ENCODE measurements at regions not wholly inside any gene's neighbourhood (a gene's known extent, or its start where the extent isn't known, plus 50 kb on each side); places are given as distances from the start of the nearest gene placed in this dataset.
A peak's percentile ranks its signal among the peaks of the same experiment; 100 is the strongest.

- peaks cover 6% of the 10 kb centered on the region for H3K9me3 Mint-ChIP-seq (ENCODE audit: low read depth)
- no peak for DNase-seq (ENCODE audit: low spot score)
- H3K4me1 Mint-ChIP-seq (ENCODE audit: low read depth), result no peaks in the 10 kb centered on the region
- TF ChIP-seq CTCF (IDR thresholded peaks at IDR 0.05), result no peak
- H3K36me3 Mint-ChIP-seq (ENCODE audit: low read depth), result peaks cover 2% of the 10 kb centered on the region
- H3K27me3 Mint-ChIP-seq (ENCODE audit: low read depth), result peaks cover 72% of the 10 kb centered on the region
- H3K4me3 Mint-ChIP-seq (ENCODE audit: unreplicated experiment), result no peak overlapping the region
- H3K27ac Mint-ChIP-seq (ENCODE audit: unreplicated experiment), result no peak overlapping the region
These were observed 102.2 kb upstream of the EXOC2 start for GRCh38 chr6:795046-795685.

- peaks cover 58% of the 10 kb centered on the region for H3K27me3 Mint-ChIP-seq (ENCODE audit: low read depth)
- DNase-seq (ENCODE audit: low spot score), result no peak
- no peak overlapping the region for H3K4me3 Mint-ChIP-seq (ENCODE audit: unreplicated experiment)
- peaks cover 4% of the 10 kb centered on the region for H3K36me3 Mint-ChIP-seq (ENCODE audit: low read depth)
- no peak for TF ChIP-seq CTCF (IDR thresholded peaks at IDR 0.05)
- H3K9me3 Mint-ChIP-seq (ENCODE audit: low read depth), result peaks cover 6% of the 10 kb centered on the region
- no peak overlapping the region for H3K27ac Mint-ChIP-seq (ENCODE audit: unreplicated experiment)
- H3K4me1 Mint-ChIP-seq (ENCODE audit: low read depth), result no peaks in the 10 kb centered on the region
These were observed 100.3 kb upstream of the EXOC2 start for GRCh38 chr6:793261-793660.

- Mint-ChIP-seq H3K27me3 (ENCODE audit: low read depth) (peaks cover 58% of the 10 kb centered on the region), H3K4me3 (ENCODE audit: unreplicated experiment) (no peak overlapping the region), H3K36me3 (ENCODE audit: low read depth) (peaks cover 4% of the 10 kb centered on the region), H3K9me3 (ENCODE audit: low read depth) (peaks cover 6% of the 10 kb centered on the region), H3K4me1 (ENCODE audit: low read depth) (no peaks in the 10 kb centered on the region), H3K27ac (ENCODE audit: unreplicated experiment) (no peak overlapping the region)
- TF ChIP-seq CTCF (IDR thresholded peaks at IDR 0.05), result no peak
- DNase-seq (ENCODE audit: low spot score), result no peak
These were observed 99.7 kb upstream of the EXOC2 start for GRCh38 chr6:792662-793061.

GRCh38 chr6:788058-788457 lies 95.1 kb upstream of the EXOC2 start:
- no peak for DNase-seq (ENCODE audit: low spot score)
- Mint-ChIP-seq H3K36me3 (ENCODE audit: low read depth) (peaks cover 4% of the 10 kb centered on the region), H3K27ac (ENCODE audit: unreplicated experiment) (no peak overlapping the region), H3K9me3 (ENCODE audit: low read depth) (peaks cover 6% of the 10 kb centered on the region), H3K4me1 (ENCODE audit: low read depth) (no peaks in the 10 kb centered on the region), H3K27me3 (ENCODE audit: low read depth) (peaks cover 21% of the 10 kb centered on the region), H3K4me3 (ENCODE audit: unreplicated experiment) (no peak overlapping the region)
- no peak for TF ChIP-seq CTCF (IDR thresholded peaks at IDR 0.05)

GRCh38 chr6:786946-787763 lies 94.2 kb upstream of the EXOC2 start:
- Mint-ChIP-seq H3K9me3 (ENCODE audit: low read depth) (peaks cover 6% of the 10 kb centered on the region), H3K27me3 (ENCODE audit: low read depth) (peaks cover 15% of the 10 kb centered on the region), H3K4me1 (ENCODE audit: low read depth) (no peaks in the 10 kb centered on the region), H3K36me3 (ENCODE audit: low read depth) (peaks cover 4% of the 10 kb centered on the region), H3K27ac (ENCODE audit: unreplicated experiment) (no peak overlapping the region), H3K4me3 (ENCODE audit: unreplicated experiment) (no peak overlapping the region)
- DNase-seq (ENCODE audit: low spot score), result no peak
- TF ChIP-seq CTCF (IDR thresholded peaks at IDR 0.05), result peak; percentile 81

Data from chondrocyte (in vitro differentiated cells).